B cell (primary cell): ENCODE measurements at regions not wholly inside any gene's neighbourhood (a gene's known extent, or its start where the extent isn't known, plus 50 kb on each side); places are given as distances from the start of the nearest gene placed in this dataset.

ENCODE experiments used
- ATAC-seq: fragments of 200-7000 bp; cut with Tn5 transposase; one replicate; pipeline ENCODE4 v1.10.0; 2021; ENCODE audit warnings: low read depth, mild to moderate bottlenecking, moderate number of reproducible peaks, moderate library complexity
- CTCF ChIA-PET: fragments of 350-600 bp; sonication (Branson Sonifier 250); formaldehyde crosslinking; loops from one replicate; lab custom pipeline; 2021; ENCODE audit warnings: antibody characterized with exemption, inconsistent platforms; lab: Charles Lee
- POLR2A ChIA-PET: fragments of 350-600 bp; sonication (Branson Sonifier 250); formaldehyde crosslinking; loops from one replicate; lab custom pipeline; 2021; ENCODE audit warnings: antibody characterized with exemption; lab: Charles Lee
- DNase-seq: peaks from one replicate; pipeline ENCODE4 v3.0.0; 2013
- H2AFZ ChIP-seq: 2 replicates; pipeline ENCODE4 v1.6.1; 2012; ENCODE audit warnings: mild to moderate bottlenecking, low read depth, low read length; ENCODE audit not compliant: insufficient read depth, poor library complexity, severe bottlenecking
- H3K27ac ChIP-seq, 2 donors: 1 replicate in 1 of 2; 2 replicates in 1 of 2; pipeline ENCODE4 v1.5.1; 2012 to 2013; ENCODE audit warnings: low read length in 2 of 2, mild to moderate bottlenecking in 2 of 2, moderate library complexity in 1 of 2
- H3K27me3 ChIP-seq, 4 experiments: fragments of 200-600 bp in 1 of 4; sonication (generic) in 1 of 4; replicated peaks in 1 of 4; 1 replicate in 2 of 4; 2 replicates in 2 of 4; pipeline versions ENCODE4 v1.6.1 to v1.7.0; 2013 to 2016; ENCODE audit warnings: low read length in 3 of 4, mild to moderate bottlenecking in 2 of 4, mixed read lengths in 1 of 4, moderate library complexity in 1 of 4; ENCODE audit not compliant: insufficient read depth in 4 of 4, control insufficient read depth in 3 of 4; ENCODE audit errors: control extremely low read depth in 1 of 4
- H3K36me3 ChIP-seq, 2 experiments: replicated peaks in 1 of 2; 1 replicate in 1 of 2; 2 replicates in 1 of 2; pipeline versions ENCODE4 v1.6.1 to v1.7.1; 2013; ENCODE audit warnings: low read length in 1 of 2; ENCODE audit not compliant: insufficient read depth in 2 of 2, control insufficient read depth in 1 of 2; ENCODE audit errors: control extremely low read depth in 1 of 2, extremely low read depth in 1 of 2
- H3K4me1 ChIP-seq, 2 donors: fragments of 200-600 bp in 1 of 2; sonication (generic) in 1 of 2; 1 replicate in 1 of 2; 2 replicates in 1 of 2; pipeline versions ENCODE4 v1.5.1 to v1.6.1; 2013 to 2017; ENCODE audit warnings: low read length in 2 of 2; ENCODE audit not compliant: control insufficient read depth in 2 of 2, insufficient read depth in 2 of 2
- H3K4me2 ChIP-seq: replicated peaks from 2 replicates; pipeline ENCODE3; 2012; ENCODE audit warnings: mild to moderate bottlenecking, low read depth, low read length; ENCODE audit not compliant: poor library complexity, severe bottlenecking
- H3K4me3 ChIP-seq, 5 experiments: fragments of 200-600 bp in 1 of 5; sonication (generic) in 1 of 5; 1 replicate in 3 of 5; 2 replicates in 2 of 5; pipeline versions ENCODE4 v1.5.1 to v1.7.0; 2011 to 2016; ENCODE audit warnings: low read length in 4 of 5, mild to moderate bottlenecking in 4 of 5, low read depth in 2 of 5, control low read depth in 1 of 5, moderate library complexity in 1 of 5; ENCODE audit not compliant: insufficient read depth in 1 of 5; ENCODE audit errors: control extremely low read depth in 1 of 5, extremely low read depth in 1 of 5
- H3K79me2 ChIP-seq: fragments of 200-600 bp; sonication (generic); one replicate; pipeline ENCODE4 v1.6.0; 2016; ENCODE audit warnings: low read length; ENCODE audit not compliant: control insufficient read depth, insufficient read depth
- H3K9ac ChIP-seq: fragments of 200-600 bp; sonication (generic); 2 replicates; pipeline ENCODE4 v1.6.1; 2017; ENCODE audit warnings: mild to moderate bottlenecking, low read length, moderate library complexity
- H3K9me3 ChIP-seq, 3 donors: one replicate each; pipeline versions ENCODE4 v1.6.1 to v1.7.1; 2013; ENCODE audit warnings: low read length in 2 of 3; ENCODE audit not compliant: control insufficient read depth in 2 of 3, insufficient read depth in 1 of 3; ENCODE audit errors: control extremely low read depth in 1 of 3
- H4K20me1 ChIP-seq: 2 replicates; pipeline ENCODE4 v1.6.0; 2012; ENCODE audit warnings: mild to moderate bottlenecking, low read length; ENCODE audit not compliant: insufficient read depth, control insufficient read depth, poor library complexity, severe bottlenecking
- H3K27ac Mint-ChIP-seq: one replicate; pipeline ENCODE4 v1.8.0; 2021; ENCODE audit warnings: mixed read lengths
- H3K27me3 Mint-ChIP-seq: one replicate; pipeline ENCODE4 v1.8.0; 2021; ENCODE audit warnings: mixed read lengths
- H3K4me1 Mint-ChIP-seq: one replicate; pipeline ENCODE4 v1.8.0; 2021; ENCODE audit warnings: mixed read lengths
- H3K4me3 Mint-ChIP-seq: one replicate; pipeline ENCODE4 v1.8.0; 2021; ENCODE audit warnings: mixed read lengths
- H3K9me3 Mint-ChIP-seq: one replicate; pipeline ENCODE4 v1.8.0; 2022; ENCODE audit warnings: mixed read lengths; ENCODE audit not compliant: insufficient read depth
- EZH2 ChIP-seq: IDR thresholded peaks from 2 replicates; pipeline ENCODE4 v1.6.1; 2012; ENCODE audit warnings: borderline replicate concordance, low read depth, mild to moderate bottlenecking, moderate library complexity, low read length; ENCODE audit not compliant: insufficient read depth, poor library complexity, severe bottlenecking
- WGBS: methylation state at CpG from one replicate; pipeline ENCODE4 v1.1.5; 2013; ENCODE audit warnings: missing lambda C conversion rate; ENCODE audit not compliant: insufficient coverage; 5-methylcytosine and 5-hydroxymethylcytosine counted together
- intact Hi-C: fragments of 100-400 bp; cut with micrococcal nuclease; formaldehyde crosslinking; loops from one replicate; pipeline ENCODE4 v1.10.0; 2022
- TF ChIP-seq, protein P1 (sequence below): fragments of 200-600 bp; IDR thresholded peaks from one replicate; pipeline ENCODE4 v1.8.0; 2022; ENCODE audit warnings: antibody characterized with exemption, mild to moderate bottlenecking

DNA sequence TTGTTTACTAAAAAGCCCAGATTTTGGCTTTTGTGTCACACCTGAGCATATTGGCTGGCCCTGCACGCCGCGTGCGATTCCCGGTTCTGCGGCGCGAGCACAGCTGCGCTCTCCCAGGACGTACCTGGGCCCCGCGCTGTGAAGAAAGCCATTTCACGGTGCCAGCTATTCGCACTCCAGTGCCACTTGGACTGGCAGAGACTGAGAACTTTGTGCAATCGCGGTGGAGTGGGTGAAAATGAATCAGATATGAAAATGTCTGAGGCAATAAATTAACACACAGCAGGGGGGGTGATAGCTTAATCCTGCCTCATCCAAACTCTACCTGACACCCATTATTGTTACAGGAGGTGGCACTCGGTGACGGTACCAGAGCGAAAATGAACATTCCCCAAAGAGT lies 330.1 kb upstream of the MGMT start:
- Mint-ChIP-seq H3K4me3 (no peak overlapping the region), H3K9me3 (no peaks in the 10 kb centered on the region), H3K27ac (no peak overlapping the region), H3K4me1 (peaks cover 13% of the 10 kb centered on the region), H3K27me3 (peaks cover 4% of the 10 kb centered on the region)
- DNase-seq, result no peak
- H3K36me3 ChIP-seq, result no peaks in the 10 kb centered on the region
- H3K4me1 ChIP-seq, result peaks cover 5 to 6% of the 10 kb centered on the region in 2 donors
- H2AFZ ChIP-seq, result no peak overlapping the region
- intact Hi-C loops, result no loop called here
- H3K27ac ChIP-seq, result no peak overlapping the region
- H3K9ac ChIP-seq, result no peak overlapping the region
- no peaks in the 10 kb centered on the region for H4K20me1 ChIP-seq
- no peak for TF ChIP-seq EZH2
- TF ChIP-seq, protein P1, sequence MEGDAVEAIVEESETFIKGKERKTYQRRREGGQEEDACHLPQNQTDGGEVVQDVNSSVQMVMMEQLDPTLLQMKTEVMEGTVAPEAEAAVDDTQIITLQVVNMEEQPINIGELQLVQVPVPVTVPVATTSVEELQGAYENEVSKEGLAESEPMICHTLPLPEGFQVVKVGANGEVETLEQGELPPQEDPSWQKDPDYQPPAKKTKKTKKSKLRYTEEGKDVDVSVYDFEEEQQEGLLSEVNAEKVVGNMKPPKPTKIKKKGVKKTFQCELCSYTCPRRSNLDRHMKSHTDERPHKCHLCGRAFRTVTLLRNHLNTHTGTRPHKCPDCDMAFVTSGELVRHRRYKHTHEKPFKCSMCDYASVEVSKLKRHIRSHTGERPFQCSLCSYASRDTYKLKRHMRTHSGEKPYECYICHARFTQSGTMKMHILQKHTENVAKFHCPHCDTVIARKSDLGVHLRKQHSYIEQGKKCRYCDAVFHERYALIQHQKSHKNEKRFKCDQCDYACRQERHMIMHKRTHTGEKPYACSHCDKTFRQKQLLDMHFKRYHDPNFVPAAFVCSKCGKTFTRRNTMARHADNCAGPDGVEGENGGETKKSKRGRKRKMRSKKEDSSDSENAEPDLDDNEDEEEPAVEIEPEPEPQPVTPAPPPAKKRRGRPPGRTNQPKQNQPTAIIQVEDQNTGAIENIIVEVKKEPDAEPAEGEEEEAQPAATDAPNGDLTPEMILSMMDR, result no peak
- peaks cover 0 to 2% (median 0%) of the 10 kb centered on the region in 4 experiments for H3K27me3 ChIP-seq
- H3K4me3 ChIP-seq, result no peak overlapping the region
- POLR2A ChIA-PET, result no interaction called here
- 95% methylated on average over 14 of the region's 19 CpGs for WGBS
- H3K9me3 ChIP-seq, result no peaks in the 10 kb centered on the region
- CTCF ChIA-PET, result interaction anchor here (1.2 kb wide), 1 partner anchor 102 kb away, joined by 3 read pairs; no protein-coding TSS in a partner anchor
- H3K79me2 ChIP-seq, result no peaks in the 10 kb centered on the region
- no peak for ATAC-seq
- no peak overlapping the region for H3K4me2 ChIP-seq

DNA sequence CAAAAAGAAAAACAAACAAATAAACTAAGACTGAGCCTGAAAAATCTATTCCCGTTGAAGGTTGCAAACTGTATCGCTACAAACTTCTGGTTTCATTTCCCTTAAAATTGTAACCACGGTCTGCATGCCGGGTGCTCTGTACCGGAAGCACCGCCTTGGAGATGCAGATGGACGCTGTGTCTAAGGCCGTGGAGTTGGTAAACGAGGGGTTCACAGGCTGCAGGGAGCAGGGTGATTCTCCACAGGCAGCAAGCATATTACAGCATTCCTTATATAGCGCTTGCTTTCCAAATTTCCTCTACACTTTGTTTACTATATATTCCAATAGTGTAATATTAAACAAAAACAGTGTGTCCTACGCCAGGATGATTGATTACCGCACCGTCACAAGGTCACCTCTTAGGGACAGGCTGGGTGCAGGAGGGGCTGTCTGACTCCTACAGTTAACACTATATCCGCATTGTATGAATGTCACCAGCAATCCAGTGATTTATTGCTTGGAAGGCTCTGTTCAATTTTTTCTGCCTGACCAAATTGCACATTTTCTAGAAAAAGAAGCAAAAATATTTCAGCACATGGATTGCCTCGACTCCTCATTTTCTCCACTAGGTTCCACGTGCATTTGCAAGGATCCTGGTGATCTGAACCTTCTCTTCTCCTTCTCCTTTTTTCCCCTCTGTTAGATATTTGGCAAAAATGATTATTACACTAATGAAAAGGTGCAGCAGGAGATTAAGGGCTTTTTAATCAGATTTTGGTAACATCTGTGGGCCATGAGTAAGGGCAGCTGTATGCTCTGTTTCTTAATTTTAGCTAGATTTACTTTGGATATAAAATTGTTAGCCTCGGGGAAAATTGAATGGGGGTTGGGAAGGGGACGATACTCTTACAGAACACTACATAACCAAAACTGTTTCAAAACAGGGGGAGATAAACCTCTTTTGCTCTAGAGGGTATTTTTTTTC lies 325.8 kb upstream of the MGMT start:
- Histone ChIP-seq H2AFZ (no peak overlapping the region), H3K4me3 (no peak overlapping the region), H3K4me2 (peak overlapping the region; percentile 13), H4K20me1 (no peaks in the 10 kb centered on the region), H3K36me3 (no peaks in the 10 kb centered on the region), H3K27ac (no peak overlapping the region), H3K79me2 (no peaks in the 10 kb centered on the region), H3K9ac (no peak overlapping the region), H3K27me3 (peaks cover 0 to 2% (median 0%) of the 10 kb centered on the region in 4 experiments), H3K4me1 (peaks cover 5 to 6% of the 10 kb centered on the region in 2 donors), H3K9me3 (no peaks in the 10 kb centered on the region)
- Mint-ChIP-seq H3K9me3 (no peaks in the 10 kb centered on the region), H3K27me3 (peaks cover 9% of the 10 kb centered on the region), H3K4me3 (no peak overlapping the region), H3K4me1 (peaks cover 13% of the 10 kb centered on the region), H3K27ac (no peak overlapping the region)
- POLR2A ChIA-PET, result no interaction called here
- WGBS, result 22% methylated on average over 3 of the region's 18 CpGs
- intact Hi-C loops, result no loop called here
- TF ChIP-seq, protein P1, result no peak
- no peak for TF ChIP-seq EZH2
- DNase-seq (no peak), ATAC-seq (no peak)
- CTCF ChIA-PET, result no interaction called here
